H9 (cell line): ENCODE measurements at regions not wholly inside any gene's neighbourhood (a gene's known extent, or its start where the extent isn't known, plus 50 kb on each side); places are given as distances from the start of the nearest gene placed in this dataset.

Source experiments
- DNase-seq: peaks from one replicate; pipeline ENCODE4 v3.0.0-alpha.2; 2017
- H2AFZ ChIP-seq: one replicate; pipeline ENCODE4 v1.6.1; 2013; ENCODE audit warnings: mild to moderate bottlenecking, low read length, control low read depth, moderate library complexity
- H2AK5ac ChIP-seq: 2 replicates; pipeline ENCODE4 v1.6.1; 2013; ENCODE audit warnings: low read length, control low read depth, mixed read lengths; ENCODE audit not compliant: insufficient read length
- H2BK120ac ChIP-seq: one replicate; pipeline ENCODE4 v1.6.1; 2013; ENCODE audit warnings: low read depth, mild to moderate bottlenecking, low read length, control low read depth, inconsistent platforms; ENCODE audit not compliant: poor library complexity, severe bottlenecking
- H2BK12ac ChIP-seq: 2 replicates; pipeline ENCODE4 v1.6.1; 2013; ENCODE audit warnings: low read length, control low read depth, mixed read lengths, low read depth; ENCODE audit not compliant: insufficient read length
- H2BK15ac ChIP-seq: 2 replicates; pipeline ENCODE4 v1.6.1; 2013; ENCODE audit warnings: low read depth, low read length, control low read depth
- H2BK20ac ChIP-seq: one replicate; pipeline ENCODE4 v1.6.1; 2013; ENCODE audit warnings: low read depth, mild to moderate bottlenecking, low read length, control low read depth, inconsistent platforms; ENCODE audit not compliant: poor library complexity, severe bottlenecking
- H2BK5ac ChIP-seq: 2 replicates; pipeline ENCODE4 v1.6.1; 2013; ENCODE audit warnings: low read length, control low read depth, mixed read lengths; ENCODE audit not compliant: insufficient read length
- H3K14ac ChIP-seq: 2 replicates; pipeline ENCODE4 v1.6.1; 2013; ENCODE audit warnings: low read length, control low read depth; ENCODE audit not compliant: insufficient read depth
- H3K18ac ChIP-seq: 2 replicates; pipeline ENCODE4 v1.6.1; 2013; ENCODE audit warnings: low read depth, mild to moderate bottlenecking, mixed read lengths, low read length, control low read depth; ENCODE audit not compliant: insufficient read length
- H3K23ac ChIP-seq: 2 replicates; pipeline ENCODE4 v1.6.1; 2013; ENCODE audit warnings: low read length, control low read depth, mixed read lengths, low read depth; ENCODE audit not compliant: insufficient read length
- H3K23me2 ChIP-seq: 2 replicates; pipeline ENCODE4 v1.6.1; 2013; ENCODE audit warnings: low read depth, mild to moderate bottlenecking, mixed read lengths, low read length, control low read depth; ENCODE audit not compliant: insufficient read length, poor library complexity, severe bottlenecking
- H3K27ac ChIP-seq: 2 replicates; pipeline ENCODE4 v1.5.1; 2013; ENCODE audit warnings: low read length, control low read depth, mixed read lengths, low read depth; ENCODE audit not compliant: insufficient read length
- H3K27me3 ChIP-seq: 2 replicates; pipeline ENCODE4 v1.6.1; 2013; ENCODE audit warnings: low read length, control low read depth, inconsistent platforms; ENCODE audit not compliant: insufficient read depth
- H3K4ac ChIP-seq: 2 replicates; pipeline ENCODE4 v1.6.1; 2013; ENCODE audit warnings: low read depth, mild to moderate bottlenecking, control low read depth, inconsistent platforms, low read length, moderate library complexity
- H3K4me1 ChIP-seq: 2 replicates; pipeline ENCODE4 v1.6.1; 2013; ENCODE audit warnings: low read length, control low read depth, inconsistent platforms; ENCODE audit not compliant: insufficient read depth
- H3K4me2 ChIP-seq: 2 replicates; pipeline ENCODE4 v1.6.1; 2013; ENCODE audit warnings: low read length, control low read depth, mixed read lengths; ENCODE audit not compliant: insufficient read length, insufficient read depth
- H3K56ac ChIP-seq: 2 replicates; pipeline ENCODE4 v1.6.1; 2013; ENCODE audit warnings: low read depth, mild to moderate bottlenecking, mixed read lengths, low read length, control low read depth; ENCODE audit not compliant: insufficient read length
- H3K79me1 ChIP-seq: 2 replicates; pipeline ENCODE4 v1.6.1; 2013; ENCODE audit warnings: low read depth, mild to moderate bottlenecking, moderate library complexity, low read length, control low read depth, inconsistent platforms; ENCODE audit not compliant: insufficient read depth, poor library complexity, severe bottlenecking
- H3K79me2 ChIP-seq: 2 replicates; pipeline ENCODE4 v1.6.1; 2013; ENCODE audit warnings: low read length, control low read depth, inconsistent platforms; ENCODE audit not compliant: insufficient read depth
- H3K9ac ChIP-seq: 2 replicates; pipeline ENCODE4 v1.6.1; 2013; ENCODE audit warnings: low read length, control low read depth, mixed read lengths; ENCODE audit not compliant: insufficient read length; ENCODE audit errors: extremely low read depth
- H3K9me3 ChIP-seq: one replicate; pipeline ENCODE4 v1.6.1; 2013; ENCODE audit warnings: low read depth, low read length, inconsistent platforms; ENCODE audit not compliant: control insufficient read depth
- H3T11ph ChIP-seq: one replicate; pipeline ENCODE4 v1.6.1; 2013; ENCODE audit warnings: mild to moderate bottlenecking, low read length, control low read depth, inconsistent platforms
- H4K20me1 ChIP-seq: one replicate; pipeline ENCODE4 v1.6.1; 2013; ENCODE audit not compliant: control insufficient read depth, insufficient read length, insufficient read depth
- H4K5ac ChIP-seq: 2 replicates; pipeline ENCODE4 v1.6.1; 2013; ENCODE audit warnings: low read depth, mild to moderate bottlenecking, mixed read lengths, low read length, control low read depth; ENCODE audit not compliant: insufficient read length
- H4K8ac ChIP-seq: replicated peaks from 2 replicates; pipeline ENCODE4 v1.6.1; 2013; ENCODE audit warnings: low read length, control low read depth, mixed read lengths, low read depth; ENCODE audit not compliant: insufficient read length
- H4K91ac ChIP-seq: 2 replicates; pipeline ENCODE4 v1.6.1; 2013; ENCODE audit warnings: low read depth, mild to moderate bottlenecking, moderate library complexity, mixed read lengths, low read length, control low read depth; ENCODE audit not compliant: insufficient read length
- H3K27ac Mint-ChIP-seq, 3 experiments: 2 replicates in 2 of 3; 3 replicates in 1 of 3; pipeline ENCODE4 v1.8.0; 2020 to 2021; ENCODE audit warnings: mixed read lengths in 3 of 3, mild to moderate bottlenecking in 1 of 3, moderate library complexity in 1 of 3
- H3K27me3 Mint-ChIP-seq: 2 replicates; pipeline ENCODE4 v1.8.0; 2021; ENCODE audit warnings: low read depth, mild to moderate bottlenecking, moderate library complexity, mixed read lengths
- H3K36me3 Mint-ChIP-seq, 3 experiments: 2 replicates in 2 of 3; 3 replicates in 1 of 3; pipeline ENCODE4 v1.8.0; 2020 to 2021; ENCODE audit warnings: low read depth in 3 of 3, mixed read lengths in 3 of 3; ENCODE audit not compliant: insufficient read depth in 1 of 3
- H3K4me1 Mint-ChIP-seq, 2 experiments: 2 replicates each; pipeline ENCODE4 v1.8.0; 2020; ENCODE audit warnings: mixed read lengths in 2 of 2
- H3K4me3 Mint-ChIP-seq, 2 experiments: 2 replicates in 1 of 2; 3 replicates in 1 of 2; pipeline ENCODE4 v1.8.0; 2020 to 2021; ENCODE audit warnings: mild to moderate bottlenecking in 2 of 2, mixed read lengths in 2 of 2, moderate library complexity in 1 of 2
- H3K9me3 Mint-ChIP-seq, 2 experiments: 2 replicates in 1 of 2; 3 replicates in 1 of 2; pipeline ENCODE4 v1.8.0; 2020; ENCODE audit warnings: mild to moderate bottlenecking in 2 of 2, mixed read lengths in 2 of 2, moderate library complexity in 1 of 2
- WGBS: extraction: QIAGEN DNeasy Blood & Tissue Kit; methylation state at CpG from one replicate; pipeline ENCODE4 v1.1.7; 2013; ENCODE audit warnings: missing lambda C conversion rate, low lambda C conversion rate, mixed read lengths; ENCODE audit not compliant: insufficient read length; ENCODE audit errors: extremely low coverage; 5-methylcytosine and 5-hydroxymethylcytosine counted together
- TF ChIP-seq, protein P1 (sequence below): fragments of 200-600 bp; sonication (generic); conservative IDR thresholded peaks from 3 replicates; pipeline ENCODE4 v1.8.0; 2021; ENCODE audit warnings: antibody characterized with exemption, mild to moderate bottlenecking

DNA sequence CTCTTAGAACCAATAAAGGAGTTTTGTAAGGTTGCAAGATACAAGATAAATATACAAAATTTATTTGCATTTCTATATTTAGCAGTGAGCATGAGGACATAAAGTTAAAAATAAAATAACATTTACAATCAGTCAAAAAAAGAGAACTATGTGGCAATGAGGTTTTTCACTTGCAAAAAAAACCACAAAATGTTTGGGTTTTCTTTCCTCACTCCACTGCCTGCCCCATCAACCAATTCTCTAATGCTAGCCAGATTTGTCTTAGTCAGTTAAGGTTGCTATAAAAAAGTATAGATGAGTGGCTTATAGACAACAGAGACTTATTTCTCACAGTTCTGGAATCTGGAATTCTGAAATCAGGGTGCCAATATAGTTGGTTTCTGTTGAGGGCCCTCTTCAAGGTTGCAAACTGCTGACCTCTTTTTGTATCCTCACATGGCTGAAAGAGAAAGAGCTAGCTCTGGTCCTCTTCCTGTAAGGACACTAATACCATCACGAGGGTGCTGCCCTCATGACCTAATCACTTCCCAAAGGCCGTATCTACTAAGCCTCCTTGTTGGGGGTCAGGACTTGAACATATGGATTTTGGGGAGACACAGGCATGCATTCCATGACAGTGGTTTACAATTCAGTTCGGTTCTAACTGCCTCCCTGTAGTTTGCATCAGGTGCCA is 566.2 kb downstream of the GALR1 start:
- no peak overlapping the region for H4K5ac ChIP-seq
- no peak overlapping the region for H3K18ac ChIP-seq
- H3K4me2 ChIP-seq: no peak overlapping the region
- TF ChIP-seq, protein P1, sequence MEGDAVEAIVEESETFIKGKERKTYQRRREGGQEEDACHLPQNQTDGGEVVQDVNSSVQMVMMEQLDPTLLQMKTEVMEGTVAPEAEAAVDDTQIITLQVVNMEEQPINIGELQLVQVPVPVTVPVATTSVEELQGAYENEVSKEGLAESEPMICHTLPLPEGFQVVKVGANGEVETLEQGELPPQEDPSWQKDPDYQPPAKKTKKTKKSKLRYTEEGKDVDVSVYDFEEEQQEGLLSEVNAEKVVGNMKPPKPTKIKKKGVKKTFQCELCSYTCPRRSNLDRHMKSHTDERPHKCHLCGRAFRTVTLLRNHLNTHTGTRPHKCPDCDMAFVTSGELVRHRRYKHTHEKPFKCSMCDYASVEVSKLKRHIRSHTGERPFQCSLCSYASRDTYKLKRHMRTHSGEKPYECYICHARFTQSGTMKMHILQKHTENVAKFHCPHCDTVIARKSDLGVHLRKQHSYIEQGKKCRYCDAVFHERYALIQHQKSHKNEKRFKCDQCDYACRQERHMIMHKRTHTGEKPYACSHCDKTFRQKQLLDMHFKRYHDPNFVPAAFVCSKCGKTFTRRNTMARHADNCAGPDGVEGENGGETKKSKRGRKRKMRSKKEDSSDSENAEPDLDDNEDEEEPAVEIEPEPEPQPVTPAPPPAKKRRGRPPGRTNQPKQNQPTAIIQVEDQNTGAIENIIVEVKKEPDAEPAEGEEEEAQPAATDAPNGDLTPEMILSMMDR: no peak
- H3K4ac ChIP-seq: no peak overlapping the region
- no CpG with 5 or more reads among the region's 3 CpGs for WGBS
- no peaks in the 10 kb centered on the region for H3K27me3 ChIP-seq
- H2BK5ac ChIP-seq: no peak overlapping the region
- H3K79me1 ChIP-seq: no peaks in the 10 kb centered on the region
- no peaks in the 10 kb centered on the region for H3K9me3 ChIP-seq
- no peak overlapping the region for H2BK12ac ChIP-seq
- H3K23ac ChIP-seq: no peak overlapping the region
- DNase-seq: no peak
- H3K14ac ChIP-seq: no peak overlapping the region
- no peaks in the 10 kb centered on the region for H4K20me1 ChIP-seq
- no peaks in the 10 kb centered on the region for H3K79me2 ChIP-seq
- H3K27ac ChIP-seq: no peak overlapping the region
- no peak overlapping the region for H3K56ac ChIP-seq
- Mint-ChIP-seq H3K36me3 (peaks cover 0 to 3% (median 0%) of the 10 kb centered on the region in 3 experiments; a peak in 2 of 7 replicates), H3K4me1 (peaks cover 0 to 6% of the 10 kb centered on the region in 2 experiments; a peak in 1 of 4 replicates), H3K27me3 (no peaks in the 10 kb centered on the region), H3K9me3 (peaks cover 0 to 2% of the 10 kb centered on the region in 2 experiments; a peak in 3 of 5 replicates), H3K27ac (no peak overlapping the region), H3K4me3 (no peak overlapping the region)
- no peaks in the 10 kb centered on the region for H3K23me2 ChIP-seq
- H4K91ac ChIP-seq: no peak overlapping the region
- no peak overlapping the region for H3T11ph ChIP-seq
- H3K4me1 ChIP-seq: no peaks in the 10 kb centered on the region
- H2BK20ac ChIP-seq: no peak overlapping the region
- no peak overlapping the region for H2AK5ac ChIP-seq
- H2BK15ac ChIP-seq: no peak overlapping the region
- no peak overlapping the region for H2AFZ ChIP-seq
- no peak overlapping the region for H4K8ac ChIP-seq
- no peak overlapping the region for H3K9ac ChIP-seq
- no peak overlapping the region for H2BK120ac ChIP-seq
